ENCODE measurements at regions not wholly inside any gene's neighbourhood (a gene's known extent, or its start where the extent isn't known, plus 50 kb on each side); places are given as distances from the start of the nearest gene placed in this dataset.

- TF ChIP-seq CTCF (IDR thresholded peaks at IDR 0.05) (peak; percentile 17 to 42 (median 28)), POLR2A (IDR thresholded peaks at IDR 0.05) (no peak)
These were observed 1124.7 kb downstream of the FLRT2 start for GRCh38 chr14:86654558-86655184.

All from right lobe of liver (tissue), 4 donors.